ENCODE measurements at regions not wholly inside any gene's neighbourhood (a gene's known extent, or its start where the extent isn't known, plus 50 kb on each side); places are given as distances from the start of the nearest gene placed in this dataset.
"Not testable (repeated sequence)": the region's sequence is repeated elsewhere in the genome, so short reads cannot be mapped to it uniquely, and the experiment has no call there.

DNA sequence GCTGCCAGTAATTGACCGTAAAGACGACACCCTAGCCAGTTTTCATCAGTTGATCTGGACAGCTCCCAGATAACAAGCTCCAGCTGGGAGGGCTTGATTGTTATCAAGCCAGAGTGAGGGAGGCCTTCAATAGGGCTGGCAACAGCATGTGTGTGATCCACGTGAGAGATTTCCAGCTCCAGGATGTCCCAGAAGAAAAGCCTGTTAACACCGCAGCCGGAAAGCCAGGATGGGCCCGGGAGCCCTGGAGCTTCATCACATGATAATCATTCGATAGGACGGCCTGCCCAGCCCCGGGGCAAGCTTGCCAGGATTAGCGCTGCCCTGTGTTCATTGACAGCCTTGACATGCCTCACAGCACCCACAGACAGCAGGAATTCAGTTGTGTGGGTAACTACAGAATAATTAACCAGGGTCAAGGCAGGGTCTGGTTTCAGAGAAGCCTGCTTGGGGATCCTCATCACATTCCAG, 182.5 kb downstream of the C1D start:
- no peak for DNase-seq

GRCh38 chr2:67881816-67882215, 181.0 kb downstream of the C1D start:
- DNase-seq = no peak

DNA sequence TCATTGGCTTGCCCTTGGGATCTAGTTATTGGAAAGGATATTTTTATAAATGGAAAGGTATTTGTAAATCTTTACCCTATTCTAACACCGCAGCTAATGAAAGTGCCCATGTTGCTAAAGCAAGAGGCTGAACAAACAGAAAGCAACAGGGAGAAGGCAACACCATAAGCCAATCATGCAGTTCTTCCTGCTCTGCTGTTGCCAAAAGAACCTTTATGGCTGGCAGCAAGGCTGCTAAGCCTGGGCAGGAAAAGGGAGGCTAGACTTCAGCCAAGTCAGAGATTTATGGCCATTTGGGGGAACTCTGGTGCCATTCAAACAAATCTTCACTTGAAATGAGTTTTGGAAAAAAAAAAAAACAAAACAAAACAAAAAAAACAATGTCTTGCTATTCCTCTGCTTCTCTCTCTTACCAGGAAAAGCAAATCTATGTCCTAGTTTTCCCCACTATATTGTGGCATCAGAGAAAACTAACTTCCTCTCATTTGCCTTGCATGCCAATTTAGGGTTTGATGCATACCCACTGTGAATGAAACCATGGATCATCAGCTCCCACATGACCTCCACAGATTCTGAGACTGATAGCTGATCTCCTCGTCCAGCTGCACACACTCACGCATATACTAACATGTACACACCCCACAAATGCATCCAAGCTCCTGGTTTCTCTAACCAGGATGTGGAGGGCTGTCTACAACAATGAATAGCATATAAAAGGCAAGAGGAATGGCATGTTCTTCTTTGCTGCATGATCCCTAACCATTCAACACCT, 179.3 kb downstream of the C1D start:
- DNase-seq = no peak

DNA sequence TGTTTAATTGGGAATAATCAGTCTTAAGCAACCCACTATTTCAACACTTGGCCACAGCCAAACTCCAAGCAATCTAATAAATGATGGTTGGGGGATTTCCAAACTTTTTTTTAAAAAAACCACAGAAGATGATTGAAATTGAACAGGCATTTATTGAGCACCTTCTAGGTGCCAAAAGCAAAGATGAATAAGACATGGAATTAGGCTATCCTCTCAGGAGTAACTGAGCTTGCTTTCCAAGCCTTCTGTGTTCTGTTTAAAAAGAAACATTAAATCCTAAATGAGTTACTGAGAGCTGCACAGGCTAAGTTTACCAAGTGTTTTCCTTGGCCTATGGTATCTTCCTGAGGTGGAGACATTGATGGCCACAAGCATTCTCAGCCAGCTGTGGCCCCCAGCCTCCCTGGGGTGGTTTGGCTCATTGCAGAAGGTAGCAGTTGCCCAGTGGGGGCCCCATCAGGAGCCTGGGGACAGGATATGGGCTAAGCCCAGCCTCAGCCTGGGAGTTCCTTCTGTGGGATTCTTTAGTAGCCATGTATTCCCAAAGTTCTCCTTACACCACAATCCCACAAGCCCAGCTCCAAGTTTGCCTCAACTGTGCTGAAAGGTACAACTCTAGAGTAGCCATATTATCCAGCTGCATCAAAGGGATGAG, 174.3 kb downstream of the C1D start:
- DNase-seq = no peak

GRCh38 chr2:67889056-67889455, 173.7 kb downstream of the C1D start:
- DNase-seq = no peak

DNA sequence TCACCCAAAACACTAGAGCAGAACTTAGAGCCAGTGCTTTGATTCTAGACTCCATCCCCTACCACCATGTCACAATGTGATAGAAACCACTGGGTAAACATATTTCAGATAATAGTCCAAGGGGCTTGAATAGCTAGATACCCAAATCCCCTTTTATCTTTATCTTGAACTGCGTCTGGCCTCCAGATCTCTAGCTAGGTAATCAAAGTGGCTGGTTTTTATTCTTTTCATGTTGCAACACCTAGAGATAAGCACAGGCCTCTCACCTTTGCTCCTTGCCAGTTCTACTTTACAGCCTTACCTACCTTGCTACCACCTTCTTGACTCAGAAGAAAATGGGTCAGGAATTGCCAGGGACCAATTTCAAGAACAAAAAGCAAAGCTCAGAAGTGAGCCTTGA, 171.2 kb downstream of the C1D start:
- DNase-seq = no peak

GRCh38 chr2:67892339-67892846, 170.4 kb downstream of the C1D start:
- DNase-seq = no peak

- DNase-seq = no peak
Observed at GRCh38 chr2:67895227-67895941, 167.4 kb downstream of the C1D start.

- no peak for DNase-seq
Observed at GRCh38 chr2:67896076-67896475, 166.7 kb downstream of the C1D start.

DNA sequence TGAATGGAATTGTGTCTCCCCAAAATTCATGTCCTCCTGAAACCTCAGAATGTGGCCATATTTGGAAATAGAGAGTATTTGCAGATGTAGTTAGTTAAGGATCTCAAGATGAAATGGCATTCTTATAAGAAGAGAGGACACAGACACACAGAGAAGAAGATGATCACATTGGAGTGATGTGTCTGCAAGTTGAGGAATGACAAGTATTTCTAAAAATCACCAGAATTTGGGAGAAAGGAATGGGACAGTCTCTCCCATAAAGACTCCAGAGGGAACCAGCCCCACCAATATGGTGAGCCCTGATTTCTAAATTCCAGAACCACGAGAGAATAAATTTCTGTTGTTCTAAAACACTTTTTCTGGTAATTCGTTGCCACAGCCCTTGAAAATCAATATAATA, 166.3 kb downstream of the C1D start:
- no peak for DNase-seq

GRCh38 chr2:67898595-67898994, 164.2 kb downstream of the C1D start:
- DNase-seq = no peak

DNA sequence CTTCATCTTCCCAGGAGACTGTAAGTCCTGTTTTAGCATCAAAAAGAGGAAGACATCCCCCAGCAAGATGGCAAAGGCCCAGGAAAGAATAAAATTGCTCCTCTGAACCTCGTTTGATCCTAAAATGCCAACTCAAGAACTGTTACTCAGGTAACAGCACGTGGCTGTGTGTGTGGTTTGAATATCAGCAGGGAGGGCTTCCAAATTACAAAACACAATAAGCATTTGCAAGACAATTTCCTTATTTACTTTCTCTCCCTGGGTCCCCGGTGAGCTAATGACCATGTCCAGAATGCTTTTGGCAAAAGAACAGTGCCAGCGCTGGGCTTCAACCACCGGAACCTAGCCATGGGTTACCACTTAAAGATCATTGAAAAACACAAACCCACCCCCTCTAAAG, 163.6 kb downstream of the C1D start:
- no peak for DNase-seq

GRCh38 chr2:67900826-67901225, 162.0 kb downstream of the C1D start:
- no peak for DNase-seq

DNA sequence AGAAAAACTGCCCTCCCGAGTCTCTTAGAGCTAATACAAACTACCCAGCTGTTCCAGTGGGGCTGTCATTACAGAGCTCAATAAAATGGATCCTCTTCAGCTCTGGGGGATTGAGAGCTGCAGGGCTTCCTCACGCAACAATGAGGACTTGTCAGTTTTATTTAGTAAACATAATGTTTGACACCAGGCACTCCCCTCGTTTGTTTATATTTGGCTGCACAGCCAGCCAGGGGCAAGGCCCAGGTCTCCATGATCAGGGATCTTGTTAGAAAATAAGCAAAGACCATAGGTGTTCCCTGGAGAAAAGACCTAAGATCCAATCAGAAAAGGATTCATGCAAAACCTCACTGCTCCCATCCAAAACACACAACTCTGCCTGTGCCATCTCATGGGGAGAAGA, 158.2 kb downstream of the C1D start:
- DNase-seq = no peak

DNA sequence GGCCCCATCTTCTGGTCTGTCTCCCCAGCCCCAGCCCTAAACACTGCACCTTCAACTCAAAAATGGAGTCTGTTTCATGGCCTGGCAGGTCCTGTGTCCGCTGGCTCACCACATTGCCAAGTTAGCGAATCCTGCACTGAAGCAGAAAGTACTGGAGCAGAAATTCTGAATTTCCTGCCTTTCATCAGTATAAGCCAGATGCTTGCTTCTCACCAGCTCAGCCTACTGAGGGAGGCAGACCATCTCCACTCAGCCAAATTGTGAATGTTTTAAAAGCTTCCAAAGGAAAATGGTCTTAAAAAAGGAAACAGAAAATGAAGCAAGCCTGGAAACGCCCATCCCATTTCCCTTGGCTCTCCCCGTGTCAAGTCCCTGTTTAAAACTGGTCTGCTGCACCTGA, 157.8 kb downstream of the C1D start:
- no peak for DNase-seq

DNA sequence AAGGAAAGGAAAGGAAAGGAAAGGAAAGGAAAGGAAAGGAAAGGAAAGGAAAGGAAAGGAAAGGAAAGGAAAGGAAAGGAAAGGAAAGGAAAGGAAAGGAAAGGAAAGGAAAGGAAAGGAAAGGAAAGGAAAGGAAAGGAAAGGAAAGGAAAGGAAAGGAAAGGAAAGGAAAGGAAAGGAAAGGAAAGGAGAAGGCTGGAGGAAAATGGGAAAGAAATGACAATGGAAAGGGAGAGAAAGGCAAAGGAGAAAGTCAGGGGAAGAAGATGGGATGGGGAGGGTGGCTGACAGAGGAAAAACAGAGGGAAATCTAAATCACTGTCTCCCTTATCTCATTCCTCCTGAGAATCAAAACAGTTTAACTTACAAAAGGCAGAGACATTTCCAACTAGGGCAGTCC, 156.3 kb downstream of the C1D start:
- not testable (repeated sequence) for DNase-seq

GRCh38 chr2:67917332-67918054, 145.3 kb downstream of the C1D start:
- no peak for DNase-seq

DNA sequence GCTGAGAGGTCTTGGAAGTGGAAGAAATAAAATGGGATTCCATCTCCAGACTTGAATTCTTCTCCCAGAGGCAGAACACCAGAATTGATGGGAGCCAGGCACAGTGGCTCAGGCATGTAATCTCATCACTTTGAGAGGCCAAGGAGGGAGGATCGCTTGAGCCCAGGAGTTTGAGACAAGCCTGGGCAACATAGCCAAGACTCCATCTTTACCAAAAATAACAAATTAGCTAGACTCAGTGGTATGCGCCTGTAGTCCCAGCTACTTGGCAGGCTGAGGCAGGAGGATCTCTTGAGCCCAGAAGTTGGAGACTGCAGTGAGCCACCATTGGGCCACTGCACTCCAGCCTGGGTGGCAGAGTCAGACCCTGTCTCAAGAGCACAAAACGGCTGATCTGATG, 144.3 kb downstream of the C1D start:
- DNase-seq = no peak

DNA sequence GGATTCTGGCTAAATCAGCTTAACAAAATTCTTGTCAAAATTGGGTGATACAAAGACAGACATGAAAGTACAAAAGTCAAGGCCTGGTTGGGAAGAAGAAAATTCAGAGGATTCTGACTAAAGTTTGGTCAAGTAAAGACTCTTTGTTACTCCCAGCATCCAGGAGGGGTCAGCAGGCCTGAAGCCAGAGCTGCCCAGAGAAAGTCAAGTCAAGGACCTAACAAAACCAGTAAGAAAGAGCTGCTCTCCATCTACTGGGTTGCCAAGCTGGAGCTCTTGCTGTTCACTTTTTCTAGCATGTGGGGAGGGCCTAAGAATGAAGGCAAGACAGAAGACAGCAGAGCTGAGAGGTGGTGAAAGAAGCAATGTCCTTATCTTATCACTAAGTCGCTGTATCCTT, 143.3 kb downstream of the C1D start:
- DNase-seq = no peak

DNA sequence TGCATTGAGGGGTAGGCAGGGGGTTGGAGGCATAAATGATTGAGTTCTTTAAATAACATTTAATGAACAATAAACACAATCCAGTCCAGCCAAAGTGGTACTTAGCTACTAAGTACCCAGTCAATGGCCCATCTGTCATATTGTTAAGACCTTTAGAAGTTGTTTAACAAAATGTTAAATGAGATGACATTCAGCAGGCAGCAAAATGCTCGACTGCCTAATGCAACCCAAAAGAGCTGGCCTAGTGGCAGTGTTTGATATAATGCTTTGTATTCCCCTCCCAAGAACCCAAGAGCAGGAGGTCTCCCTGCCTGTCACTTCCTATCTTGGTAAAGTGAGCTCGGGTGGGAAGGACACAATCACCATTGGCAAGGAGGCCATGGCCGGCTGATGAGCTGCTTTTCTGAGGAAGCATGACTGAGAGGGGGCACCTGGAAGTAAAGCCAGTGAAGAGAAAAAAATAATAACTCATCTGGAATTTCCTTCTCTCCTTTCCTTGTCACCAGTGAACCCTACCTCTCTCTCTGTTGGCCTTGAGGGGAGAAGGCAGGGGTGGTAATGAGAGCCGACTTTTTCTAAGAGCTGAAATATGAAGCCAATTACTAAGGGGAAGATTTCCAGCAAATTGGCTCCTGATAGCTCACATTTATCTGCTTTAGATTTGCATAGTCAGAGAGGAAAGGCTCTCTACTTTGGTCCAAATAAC, 140.6 kb downstream of the C1D start:
- DNase-seq = no peak

DNA sequence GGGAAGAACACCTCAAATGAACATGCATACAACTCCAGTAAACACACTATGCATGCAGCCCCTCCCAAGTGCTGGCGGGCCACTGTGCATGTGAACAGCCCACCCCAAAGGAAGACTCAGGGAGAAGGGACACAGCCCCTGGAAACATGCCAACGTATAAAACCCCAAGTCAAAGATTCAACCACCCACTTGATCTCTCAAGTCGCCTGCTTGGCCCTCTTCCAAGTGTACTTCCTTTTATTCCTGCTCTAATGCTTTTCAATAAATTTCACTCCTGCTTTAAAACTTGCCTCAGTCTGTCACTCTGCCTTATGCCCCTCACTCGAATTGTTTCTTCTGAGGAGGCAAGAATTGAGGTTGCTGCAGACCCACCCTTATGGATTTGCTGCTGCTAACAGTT, 139.1 kb downstream of the C1D start:
- DNase-seq = no peak

GRCh38 chr2:67927501-67927900, 135.3 kb downstream of the C1D start:
- no peak for DNase-seq
